GM21367 (cell line): ENCODE measurements at regions not wholly inside any gene's neighbourhood (a gene's known extent, or its start where the extent isn't known, plus 50 kb on each side); places are given as distances from the start of the nearest gene placed in this dataset.
"Not testable (repeated sequence)": the region's sequence is repeated elsewhere in the genome, so short reads cannot be mapped to it uniquely, and the experiment has no call there.

ENCODE experiments used
- ATAC-seq: cut with Tn5 transposase; IDR thresholded peaks from one replicate; pipeline ENCODE4 v1.9.1; 2021; ENCODE audit not compliant: unreplicated experiment

GRCh38 chr3:18237251-18238005 is 187.7 kb downstream of the SATB1 start:
- peak; percentile 69 for ATAC-seq

GRCh38 chr3:18236726-18237125 is 188.4 kb downstream of the SATB1 start:
- ATAC-seq, result no peak

GRCh38 chr3:18234717-18235335 is 190.3 kb downstream of the SATB1 start:
- ATAC-seq, result no peak

- no peak for ATAC-seq
Observed at GRCh38 chr3:18233987-18234716, 191.0 kb downstream of the SATB1 start.

GRCh38 chr3:18232317-18232716 is 192.8 kb downstream of the SATB1 start:
- no peak for ATAC-seq

GRCh38 chr3:18228060-18228459 is 197.1 kb downstream of the SATB1 start:
- ATAC-seq, result no peak

- no peak for ATAC-seq
Observed at GRCh38 chr3:18225709-18226108, 199.4 kb downstream of the SATB1 start.

GRCh38 chr3:18224426-18224825 is 200.7 kb downstream of the SATB1 start:
- no peak for ATAC-seq

- ATAC-seq, result peak; percentile 30
Observed at GRCh38 chr3:18223974-18224373, 201.2 kb downstream of the SATB1 start.

- peak; percentile 99 for ATAC-seq
Observed at GRCh38 chr3:18223571-18223970, 201.6 kb downstream of the SATB1 start.

- ATAC-seq, result no peak
Observed at GRCh38 chr3:18222686-18223085, 202.5 kb downstream of the SATB1 start.

- no peak for ATAC-seq
Observed at GRCh38 chr3:18217507-18218174, 207.5 kb downstream of the SATB1 start.

- ATAC-seq, result no peak
Observed at GRCh38 chr3:18216996-18217395, 208.1 kb downstream of the SATB1 start.

- no peak for ATAC-seq
Observed at GRCh38 chr3:18215639-18216038, 209.5 kb downstream of the SATB1 start.

GRCh38 chr3:18211116-18211515 is 214.0 kb downstream of the SATB1 start:
- no peak for ATAC-seq

GRCh38 chr3:18208856-18209255 is 216.3 kb downstream of the SATB1 start:
- no peak for ATAC-seq

GRCh38 chr3:18208091-18208490 is 217.0 kb downstream of the SATB1 start:
- ATAC-seq, result no peak

GRCh38 chr3:18207226-18207625 is 217.9 kb downstream of the SATB1 start:
- ATAC-seq, result no peak

GRCh38 chr3:18205701-18206100 is 219.4 kb downstream of the SATB1 start:
- not testable (repeated sequence) for ATAC-seq

- ATAC-seq, result no peak
Observed at GRCh38 chr3:18201315-18201714, 223.8 kb downstream of the SATB1 start.

GRCh38 chr3:18199757-18200156 is 225.4 kb downstream of the SATB1 start:
- no peak for ATAC-seq
